AG04449 (cell line): ENCODE measurements at regions not wholly inside any gene's neighbourhood (a gene's known extent, or its start where the extent isn't known, plus 50 kb on each side); places are given as distances from the start of the nearest gene placed in this dataset.

ENCODE experiments used
- CTCF ChIA-PET: fragments of 350-600 bp; formaldehyde crosslinking; extraction: SDS; loops from one replicate; lab custom pipeline; 2021; ENCODE audit warnings: antibody characterized with exemption; lab: Yijun Ruan, JAX
- POLR2A ChIA-PET: fragments of 400-600, 350-600 bp; formaldehyde crosslinking; extraction: SDS; loops from one replicate; lab custom pipeline; 2020; ENCODE audit warnings: antibody characterized with exemption, inconsistent platforms; lab: Yijun Ruan, JAX
- DNase-seq: peaks from one replicate; pipeline ENCODE4 v3.0.0-alpha.2; 2010; ENCODE audit warnings: low read depth, low spot score
- H3K4me3 ChIP-seq: 2 replicates; pipeline ENCODE4 v1.5.1; 2011; ENCODE audit warnings: low read depth, mild to moderate bottlenecking, control low read depth, low read length
- TF ChIP-seq, protein P1 (sequence below): IDR thresholded peaks from one replicate; pipeline ENCODE4 v1.5.1; 2011; ENCODE audit warnings: mild to moderate bottlenecking, moderate library complexity, low read length, control low read depth, inconsistent platforms; ENCODE audit not compliant: insufficient read depth; ENCODE audit errors: missing control alignments

DNA sequence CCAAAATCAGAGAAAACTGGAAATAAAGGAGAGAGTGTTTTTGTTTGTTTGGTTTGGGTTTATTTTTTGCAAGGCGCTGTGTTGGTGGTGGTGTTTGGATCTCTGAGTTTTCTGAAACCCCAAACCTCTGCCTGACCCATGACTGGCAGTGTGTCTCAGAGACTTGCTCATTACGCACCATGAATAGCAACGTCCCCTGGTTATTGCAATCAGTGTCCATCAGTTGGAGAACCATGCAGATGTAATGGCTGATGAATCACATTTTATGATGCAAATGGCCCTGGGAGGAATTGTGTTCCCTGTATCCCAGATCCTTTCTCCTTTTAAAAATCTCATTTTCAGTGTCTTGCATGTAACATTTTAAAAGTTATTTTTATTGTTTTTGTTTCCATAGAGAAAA is 362.8 kb downstream of the PMP22 start:
- DNase-seq = no peak
- TF ChIP-seq, protein P1, sequence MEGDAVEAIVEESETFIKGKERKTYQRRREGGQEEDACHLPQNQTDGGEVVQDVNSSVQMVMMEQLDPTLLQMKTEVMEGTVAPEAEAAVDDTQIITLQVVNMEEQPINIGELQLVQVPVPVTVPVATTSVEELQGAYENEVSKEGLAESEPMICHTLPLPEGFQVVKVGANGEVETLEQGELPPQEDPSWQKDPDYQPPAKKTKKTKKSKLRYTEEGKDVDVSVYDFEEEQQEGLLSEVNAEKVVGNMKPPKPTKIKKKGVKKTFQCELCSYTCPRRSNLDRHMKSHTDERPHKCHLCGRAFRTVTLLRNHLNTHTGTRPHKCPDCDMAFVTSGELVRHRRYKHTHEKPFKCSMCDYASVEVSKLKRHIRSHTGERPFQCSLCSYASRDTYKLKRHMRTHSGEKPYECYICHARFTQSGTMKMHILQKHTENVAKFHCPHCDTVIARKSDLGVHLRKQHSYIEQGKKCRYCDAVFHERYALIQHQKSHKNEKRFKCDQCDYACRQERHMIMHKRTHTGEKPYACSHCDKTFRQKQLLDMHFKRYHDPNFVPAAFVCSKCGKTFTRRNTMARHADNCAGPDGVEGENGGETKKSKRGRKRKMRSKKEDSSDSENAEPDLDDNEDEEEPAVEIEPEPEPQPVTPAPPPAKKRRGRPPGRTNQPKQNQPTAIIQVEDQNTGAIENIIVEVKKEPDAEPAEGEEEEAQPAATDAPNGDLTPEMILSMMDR = no peak
- H3K4me3 ChIP-seq = no peak overlapping the region
- ChIA-PET CTCF (interaction anchor here (0.7 to 1.2 kb wide), 2 partner anchors 17 to 24 kb away, joined by 3 to 4 read pairs; no protein-coding TSS in a partner anchor), POLR2A (no interaction called here)

- CTCF ChIA-PET = interaction anchor here (1.1 kb wide), 1 partner anchor 11 kb away, joined by 3 read pairs; no protein-coding TSS in a partner anchor
- TF ChIP-seq, protein P1 = no peak
- no peak overlapping the region for H3K4me3 ChIP-seq
- POLR2A ChIA-PET = no interaction called here
- no peak for DNase-seq
Observed at GRCh38 chr17:14901376-14901775, 363.8 kb downstream of the PMP22 start.

GRCh38 chr17:14886200-14886739 is 378.9 kb downstream of the PMP22 start:
- POLR2A ChIA-PET = no interaction called here
- DNase-seq = no peak
- CTCF ChIA-PET = interaction anchor here (1.0 to 2.3 kb wide), 3 partner anchors 9 to 270 kb away, joined by 3 to 6 read pairs (median 4); no protein-coding TSS in a partner anchor
- H3K4me3 ChIP-seq = no peak overlapping the region
- TF ChIP-seq, protein P1 = no peak

- POLR2A ChIA-PET = no interaction called here
- DNase-seq = peak; percentile 34
- H3K4me3 ChIP-seq = no peak overlapping the region
- CTCF ChIA-PET = no interaction called here
- TF ChIP-seq, protein P1 = no peak
Observed at GRCh38 chr17:14882131-14882530, 383.0 kb downstream of the PMP22 start.

- CTCF ChIA-PET = no interaction called here
- POLR2A ChIA-PET = no interaction called here
- DNase-seq = no peak
- H3K4me3 ChIP-seq = no peak overlapping the region
- TF ChIP-seq, protein P1 = no peak
Observed at GRCh38 chr17:14875557-14876412, 389.3 kb downstream of the PMP22 start.

GRCh38 chr17:14873996-14874395 is 391.1 kb downstream of the PMP22 start:
- TF ChIP-seq, protein P1 = no peak
- no peak overlapping the region for H3K4me3 ChIP-seq
- CTCF ChIA-PET = no interaction called here
- no peak for DNase-seq
- POLR2A ChIA-PET = no interaction called here
